OCI-LY7 (cell line): ENCODE measurements at regions not wholly inside any gene's neighbourhood (a gene's known extent, or its start where the extent isn't known, plus 50 kb on each side); places are given as distances from the start of the nearest gene placed in this dataset.

Experiments used
- BruUV-seq: library from RNA; stranded (reverse); fragments of 400-500 nt; replicated peaks from 2 replicates; lab custom pipeline; 2021; lab: Mats Ljungman, UMichigan
- CTCF ChIA-PET: fragments of 300-600 bp; sonication (Branson Sonifier 250); formaldehyde crosslinking; loops from one replicate; lab custom pipeline; 2022; ENCODE audit warnings: antibody characterized with exemption; ENCODE audit not compliant: unreplicated experiment; lab: Charles Lee
- POLR2A ChIA-PET: fragments of 300-600 bp; sonication (Branson Sonifier 250); formaldehyde crosslinking; loops from one replicate; lab custom pipeline; 2022; ENCODE audit warnings: antibody characterized with exemption; lab: Charles Lee
- DNase-seq: peaks from one replicate; pipeline ENCODE4 v3.0.0-alpha.2; 2015; ENCODE audit warnings: low spot score
- H2AFZ ChIP-seq: fragments of 200-600 bp; sonication (generic), shearing (Covaris generic); 2 replicates; pipeline ENCODE4 v1.6.1; 2014; ENCODE audit warnings: mild to moderate bottlenecking, antibody characterized with exemption, low read length, moderate library complexity
- H3K27ac ChIP-seq: fragments of 200-600 bp; sonication (generic); 2 replicates; pipeline ENCODE4 v1.5.1; 2014; ENCODE audit warnings: mixed run types, low read depth, mild to moderate bottlenecking, moderate library complexity, low read length, inconsistent platforms; ENCODE audit not compliant: poor library complexity, severe bottlenecking
- H3K36me3 ChIP-seq: fragments of 200-600 bp; sonication (generic); 2 replicates; pipeline ENCODE4 v1.6.1; 2014; ENCODE audit warnings: mild to moderate bottlenecking, antibody characterized with exemption, low read length, moderate library complexity, mixed read lengths; ENCODE audit not compliant: insufficient read depth
- H3K4me1 ChIP-seq: fragments of 200-600 bp; sonication (generic); 2 replicates; pipeline ENCODE4 v1.5.1; 2014; ENCODE audit warnings: mild to moderate bottlenecking, low read length; ENCODE audit not compliant: insufficient read depth, poor library complexity, severe bottlenecking
- H3K4me2 ChIP-seq: fragments of 200-600 bp; sonication (generic); 2 replicates; pipeline ENCODE4 v1.6.1; 2014; ENCODE audit warnings: mild to moderate bottlenecking, low read length
- H3K4me3 ChIP-seq: fragments of 200-600 bp; sonication (generic); 2 replicates; pipeline ENCODE4 v1.5.1; 2014; ENCODE audit warnings: mild to moderate bottlenecking, low read depth, low read length; ENCODE audit not compliant: poor library complexity, severe bottlenecking
- H3K79me2 ChIP-seq: fragments of 200-600 bp; sonication (generic); 2 replicates; pipeline ENCODE4 v1.6.1; 2016; ENCODE audit warnings: low read depth, mild to moderate bottlenecking, low read length, moderate library complexity, mixed read lengths; ENCODE audit not compliant: insufficient read depth
- H3K9me2 ChIP-seq: fragments of 200-600 bp; sonication (generic); 2 replicates; pipeline ENCODE4 v1.6.1; 2016; ENCODE audit warnings: mild to moderate bottlenecking, low read length, mixed read lengths; ENCODE audit not compliant: insufficient read depth
- H3K9me3 ChIP-seq: fragments of 200-600 bp; sonication (generic); 2 replicates; pipeline ENCODE4 v1.6.1; 2014; ENCODE audit warnings: mild to moderate bottlenecking, mixed run types, low read length, mixed read lengths
- H4K20me1 ChIP-seq: fragments of 200-600 bp; sonication (generic); 2 replicates; pipeline ENCODE4 v1.6.1; 2014; ENCODE audit warnings: mild to moderate bottlenecking, antibody characterized with exemption, low read length, moderate library complexity, mixed read lengths; ENCODE audit not compliant: insufficient read depth
- CTCF ChIP-seq: fragments of 200-600 bp; sonication (generic); conservative IDR thresholded peaks from 2 replicates; pipeline ENCODE4 v1.5.1; 2014; ENCODE audit warnings: mild to moderate bottlenecking, antibody characterized with exemption, low read length, moderate library complexity, mixed read lengths
- EZH2phosphoT487 ChIP-seq: fragments of 200-600 bp; sonication (generic); IDR thresholded peaks from 2 replicates; pipeline ENCODE4 v1.6.1; 2018; ENCODE audit warnings: low read depth, borderline replicate concordance, mild to moderate bottlenecking, mixed run types, antibody characterized with exemption, low read length, moderate library complexity, mixed read lengths
- intact Hi-C: fragments of 100-400 bp; cut with micrococcal nuclease; formaldehyde crosslinking; loops from one replicate; pipeline ENCODE4 v1.10.0; 2022; ENCODE audit not compliant: unreplicated experiment

DNA sequence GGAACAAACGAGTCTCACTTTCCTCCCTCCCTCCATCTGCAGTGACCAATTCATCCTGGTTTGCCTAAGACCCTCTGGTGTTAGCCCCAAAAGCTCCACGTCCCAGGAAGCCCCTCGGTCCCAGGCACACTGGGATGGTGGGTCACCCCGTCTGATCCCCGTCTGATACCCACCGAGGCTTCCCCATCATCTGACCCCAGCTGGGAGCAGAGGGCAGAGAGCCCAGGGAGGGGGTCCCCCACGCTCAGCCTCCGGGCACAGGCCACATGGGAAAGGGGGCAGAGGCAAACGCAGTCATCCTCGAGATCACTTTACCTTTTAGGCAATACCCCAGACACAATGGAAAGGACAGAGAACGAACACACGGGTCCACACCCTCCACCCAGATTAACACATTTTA is 291.6 kb upstream of the PPP2R2D start:
- H3K4me2 ChIP-seq: no peak overlapping the region
- intact Hi-C loops: no loop called here
- H3K36me3 ChIP-seq: no peaks in the 10 kb centered on the region
- no peak for DNase-seq
- CTCF ChIA-PET: no interaction called here
- no TSS peak for BruUV-seq
- H3K27ac ChIP-seq: no peak overlapping the region
- H4K20me1 ChIP-seq: no peaks in the 10 kb centered on the region
- TF ChIP-seq CTCF (no peak), EZH2phosphoT487 (no peak)
- no peaks in the 10 kb centered on the region for H3K4me1 ChIP-seq
- no peak overlapping the region for H2AFZ ChIP-seq
- POLR2A ChIA-PET: no interaction called here
- H3K4me3 ChIP-seq: no peak overlapping the region
- H3K9me2 ChIP-seq: no peaks in the 10 kb centered on the region
- no peaks in the 10 kb centered on the region for H3K79me2 ChIP-seq
- no peaks in the 10 kb centered on the region for H3K9me3 ChIP-seq

- no peak overlapping the region for H2AFZ ChIP-seq
- no peak overlapping the region for H3K4me2 ChIP-seq
- BruUV-seq: no TSS peak
- H3K4me3 ChIP-seq: no peak overlapping the region
- intact Hi-C loops: no loop called here
- no peaks in the 10 kb centered on the region for H3K9me3 ChIP-seq
- H3K27ac ChIP-seq: no peak overlapping the region
- TF ChIP-seq CTCF (no peak), EZH2phosphoT487 (no peak)
- DNase-seq: no peak
- H3K79me2 ChIP-seq: no peaks in the 10 kb centered on the region
- POLR2A ChIA-PET: no interaction called here
- no peaks in the 10 kb centered on the region for H3K36me3 ChIP-seq
- H3K9me2 ChIP-seq: no peaks in the 10 kb centered on the region
- CTCF ChIA-PET: no interaction called here
- H3K4me1 ChIP-seq: no peaks in the 10 kb centered on the region
- H4K20me1 ChIP-seq: no peaks in the 10 kb centered on the region
Observed at GRCh38 chr10:131615150-131615549, 285.7 kb upstream of the PPP2R2D start.

DNA sequence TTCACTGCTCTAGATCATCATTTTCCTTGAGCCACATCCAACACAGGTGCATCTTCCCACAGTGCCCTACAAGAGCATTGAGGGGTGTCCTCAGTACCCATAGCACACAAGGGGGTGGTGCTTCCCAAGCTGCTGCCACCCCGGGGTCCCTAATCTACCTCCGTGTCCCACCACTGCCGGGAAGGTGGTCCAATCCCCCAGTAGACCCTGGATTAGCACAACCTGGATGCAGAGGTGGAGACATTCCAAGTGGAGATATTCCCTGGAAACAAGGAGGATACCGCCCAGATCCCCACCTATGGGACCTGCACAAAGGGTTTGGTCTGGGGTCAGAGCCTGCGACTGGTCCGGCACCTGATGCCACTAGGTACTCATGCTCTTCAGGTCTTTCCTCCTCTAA is 284.8 kb upstream of the PPP2R2D start:
- BruUV-seq: no TSS peak
- POLR2A ChIA-PET: no interaction called here
- Histone ChIP-seq H3K9me3 (no peaks in the 10 kb centered on the region), H3K79me2 (no peaks in the 10 kb centered on the region), H3K4me2 (no peak overlapping the region), H4K20me1 (no peaks in the 10 kb centered on the region), H3K4me3 (no peak overlapping the region), H3K4me1 (no peaks in the 10 kb centered on the region), H3K36me3 (no peaks in the 10 kb centered on the region), H2AFZ (no peak overlapping the region), H3K27ac (no peak overlapping the region), H3K9me2 (no peaks in the 10 kb centered on the region)
- CTCF ChIA-PET: no interaction called here
- TF ChIP-seq EZH2phosphoT487 (no peak), CTCF (no peak)
- intact Hi-C loops: no loop called here
- DNase-seq: no peak
